ENCODE measurements at regions not wholly inside any gene's neighbourhood (a gene's known extent, or its start where the extent isn't known, plus 50 kb on each side); places are given as distances from the start of the nearest gene placed in this dataset.

DNA sequence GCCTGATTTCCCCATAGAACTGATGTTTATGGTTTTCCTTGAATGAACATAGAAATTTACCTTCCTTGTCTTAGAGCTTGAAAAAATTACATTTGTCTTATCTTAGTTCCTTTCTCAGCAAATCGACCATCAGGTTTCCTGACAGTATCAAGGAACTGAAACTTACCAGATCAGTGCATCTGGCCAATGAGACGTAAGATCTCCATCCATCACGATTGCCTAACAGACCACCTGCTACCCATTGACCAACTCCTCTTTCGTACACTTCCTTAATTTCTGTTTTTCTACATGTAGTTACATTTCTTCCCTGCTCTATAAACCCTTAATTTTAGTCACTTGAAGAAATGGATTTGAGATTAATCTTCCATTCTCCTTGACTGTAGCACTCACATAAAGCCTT, 57.4 kb upstream of the TMPRSS15 start:
- no peaks in the 10 kb centered on the region for H3K9me2 ChIP-seq (ENCODE audit: insufficient read depth)
- no peak overlapping the region for H3K4me3 ChIP-seq
- H3K27me3 ChIP-seq (replicated peaks; ENCODE audit: insufficient read depth), result no peaks in the 10 kb centered on the region
- H3K27ac ChIP-seq, result no peak overlapping the region
- DNase-seq, result no peak
- in situ Hi-C loops (cut with MboI), result no loop called here
- no peak overlapping the region for H3K4me2 ChIP-seq (ENCODE audit: unreplicated experiment)
- no peak for TF ChIP-seq EZH2 (IDR thresholded peaks at IDR 0.05; ENCODE audit: insufficient read depth, poor library complexity, severe bottlenecking)
- TF ChIP-seq EZH2phosphoT487 (IDR thresholded peaks at IDR 0.05; ENCODE audit: insufficient read depth, low read depth), result no peak
- H3K4me1 ChIP-seq (ENCODE audit: insufficient read depth), result no peaks in the 10 kb centered on the region
- H3K36me3 ChIP-seq (ENCODE audit: low read depth), result no peaks in the 10 kb centered on the region
- no peaks in the 10 kb centered on the region for H3K79me2 ChIP-seq (ENCODE audit: insufficient read depth)
- no peak overlapping the region for H2AFZ ChIP-seq
- no peak overlapping the region for H3K9ac ChIP-seq
- 8 to 11% methylated on average over 4 of the region's 4 CpGs for WGBS, 2 experiments (ENCODE audit: low coverage in 1 of 2, low lambda C conversion rate in 2 of 2, missing lambda C conversion rate in 2 of 2)
- no peaks in the 10 kb centered on the region for H3K9me3 ChIP-seq (ENCODE audit: low read depth)
- no peaks in the 10 kb centered on the region for H3F3A ChIP-seq (ENCODE audit: insufficient read depth)
- H4K20me1 ChIP-seq (ENCODE audit: insufficient read depth), result no peaks in the 10 kb centered on the region

DNA sequence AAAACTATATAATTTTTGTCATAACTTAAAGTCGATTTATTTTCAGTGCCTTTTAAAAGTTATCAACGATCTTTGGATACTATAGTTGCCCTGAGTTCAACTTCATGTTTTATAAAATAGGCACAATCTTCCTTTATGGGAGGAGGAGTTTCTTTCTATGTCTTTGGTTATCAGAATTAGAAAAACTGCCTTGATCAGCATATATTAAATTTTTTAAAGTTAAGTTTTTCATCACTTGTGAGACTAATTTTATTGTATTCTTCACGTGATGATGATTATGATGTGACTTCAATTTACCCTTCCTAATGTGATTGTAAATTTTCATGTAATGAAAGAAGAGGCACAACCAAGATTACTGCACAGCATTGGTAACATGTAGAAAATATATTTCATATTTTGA, 58.2 kb upstream of the TMPRSS15 start:
- WGBS, 2 experiments (ENCODE audit: low coverage in 1 of 2, low lambda C conversion rate in 2 of 2, missing lambda C conversion rate in 2 of 2), result 17 to 25% methylated on average over 3 of the region's 3 CpGs
- Histone ChIP-seq H3K27ac (no peak overlapping the region), H3K4me2 (ENCODE audit: unreplicated experiment) (no peak overlapping the region), H3K9ac (no peak overlapping the region), H3K4me1 (ENCODE audit: insufficient read depth) (no peaks in the 10 kb centered on the region), H3K4me3 (no peak overlapping the region), H2AFZ (no peak overlapping the region), H3K79me2 (ENCODE audit: insufficient read depth) (no peaks in the 10 kb centered on the region), H4K20me1 (ENCODE audit: insufficient read depth) (no peaks in the 10 kb centered on the region), H3K9me2 (ENCODE audit: insufficient read depth) (no peaks in the 10 kb centered on the region), H3K9me3 (ENCODE audit: low read depth) (no peaks in the 10 kb centered on the region), H3K27me3 (replicated peaks; ENCODE audit: insufficient read depth) (no peaks in the 10 kb centered on the region), H3F3A (ENCODE audit: insufficient read depth) (no peaks in the 10 kb centered on the region), H3K36me3 (ENCODE audit: low read depth) (no peaks in the 10 kb centered on the region)
- TF ChIP-seq EZH2phosphoT487 (IDR thresholded peaks at IDR 0.05; ENCODE audit: insufficient read depth, low read depth), result no peak
- TF ChIP-seq EZH2 (IDR thresholded peaks at IDR 0.05; ENCODE audit: insufficient read depth, poor library complexity, severe bottlenecking), result no peak
- no peak for DNase-seq
- in situ Hi-C loops (cut with MboI), result no loop called here

DNA sequence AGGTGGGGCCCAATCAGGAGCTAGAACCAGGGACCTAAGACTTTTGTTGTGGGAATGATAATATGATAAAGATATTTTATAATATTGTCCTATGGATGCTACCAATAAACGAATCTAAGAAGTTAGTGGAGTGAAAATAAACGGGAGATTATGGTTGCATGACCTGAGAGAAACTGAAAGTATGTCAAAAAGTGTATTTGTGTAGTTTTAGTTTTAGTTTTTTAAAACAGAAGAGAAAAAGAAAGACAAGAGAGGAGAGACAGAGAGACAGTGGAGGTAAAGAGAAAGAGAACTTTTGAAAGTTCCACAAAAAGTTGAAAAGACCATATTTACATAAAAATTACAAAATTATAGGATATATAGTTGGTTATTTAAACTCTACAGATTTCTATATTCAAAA, 64.1 kb upstream of the TMPRSS15 start:
- Histone ChIP-seq H2AFZ (no peak overlapping the region), H3K9ac (no peak overlapping the region), H3F3A (ENCODE audit: insufficient read depth) (no peaks in the 10 kb centered on the region), H3K9me3 (ENCODE audit: low read depth) (peaks cover 9% of the 10 kb centered on the region), H3K27me3 (replicated peaks; ENCODE audit: insufficient read depth) (no peaks in the 10 kb centered on the region), H3K9me2 (ENCODE audit: insufficient read depth) (no peaks in the 10 kb centered on the region), H4K20me1 (ENCODE audit: insufficient read depth) (no peaks in the 10 kb centered on the region), H3K4me2 (ENCODE audit: unreplicated experiment) (no peak overlapping the region), H3K4me3 (no peak overlapping the region), H3K4me1 (ENCODE audit: insufficient read depth) (no peaks in the 10 kb centered on the region), H3K27ac (no peak overlapping the region), H3K79me2 (ENCODE audit: insufficient read depth) (no peaks in the 10 kb centered on the region), H3K36me3 (ENCODE audit: low read depth) (no peaks in the 10 kb centered on the region)
- DNase-seq, result no peak
- 1 to 6% methylated on average over 2 of the region's 2 CpGs for WGBS, 2 experiments (ENCODE audit: low coverage in 1 of 2, low lambda C conversion rate in 2 of 2, missing lambda C conversion rate in 2 of 2)
- TF ChIP-seq EZH2phosphoT487 (IDR thresholded peaks at IDR 0.05; ENCODE audit: insufficient read depth, low read depth) (no peak), EZH2 (IDR thresholded peaks at IDR 0.05; ENCODE audit: insufficient read depth, poor library complexity, severe bottlenecking) (no peak)
- in situ Hi-C loops (cut with MboI), result no loop called here

DNA sequence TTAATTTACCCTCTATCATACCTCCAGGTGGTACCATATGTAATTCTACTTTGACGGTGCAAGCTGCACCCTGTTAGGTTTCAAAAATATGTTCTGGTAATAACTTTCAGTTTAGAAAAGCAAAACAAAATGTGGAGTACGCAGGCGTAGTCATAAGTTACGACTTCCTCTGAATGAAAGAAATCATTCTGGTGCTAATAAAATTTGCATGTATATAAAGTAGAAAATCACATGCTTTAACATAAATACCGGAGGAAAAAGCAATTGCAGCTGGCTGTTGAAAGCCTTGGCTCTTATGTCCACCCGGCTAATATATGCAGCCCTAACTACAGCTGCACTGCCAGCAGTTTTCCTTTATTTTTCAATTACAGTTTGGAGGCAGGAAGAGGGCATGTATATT, 65.2 kb upstream of the TMPRSS15 start:
- no peak overlapping the region for H3K4me2 ChIP-seq (ENCODE audit: unreplicated experiment)
- WGBS, 2 experiments (ENCODE audit: low coverage in 1 of 2, low lambda C conversion rate in 2 of 2, missing lambda C conversion rate in 2 of 2), result 5% methylated on average over 6 of the region's 6 CpGs
- no peaks in the 10 kb centered on the region for H4K20me1 ChIP-seq (ENCODE audit: insufficient read depth)

DNA sequence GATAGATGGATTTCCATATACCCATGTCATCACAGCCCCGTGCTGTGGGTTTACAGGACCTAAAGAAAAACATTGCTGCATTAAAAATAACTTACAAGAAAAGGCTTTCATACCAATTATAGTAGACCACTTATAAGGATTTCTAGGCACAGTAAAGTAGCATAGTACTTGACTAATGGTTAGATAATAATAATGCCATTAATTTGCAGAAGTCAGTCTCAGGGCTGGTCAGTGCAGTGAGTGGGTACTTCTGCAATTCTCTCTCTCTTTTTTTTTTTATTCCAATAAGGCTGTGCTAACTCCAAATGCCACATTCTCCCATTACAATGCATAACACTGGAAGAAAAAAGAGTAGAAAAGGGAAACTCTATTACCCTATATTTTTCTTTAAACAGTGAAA, 73.1 kb upstream of the TMPRSS15 start:
- TF ChIP-seq EZH2 (IDR thresholded peaks at IDR 0.05; ENCODE audit: insufficient read depth, poor library complexity, severe bottlenecking) (no peak), EZH2phosphoT487 (IDR thresholded peaks at IDR 0.05; ENCODE audit: insufficient read depth, low read depth) (no peak)
- no peaks in the 10 kb centered on the region for H3K79me2 ChIP-seq (ENCODE audit: insufficient read depth)
- no peaks in the 10 kb centered on the region for H3K27me3 ChIP-seq (replicated peaks; ENCODE audit: insufficient read depth)
- no peak overlapping the region for H3K9ac ChIP-seq
- H2AFZ ChIP-seq, result no peak overlapping the region
- no peaks in the 10 kb centered on the region for H4K20me1 ChIP-seq (ENCODE audit: insufficient read depth)
- no peaks in the 10 kb centered on the region for H3K9me3 ChIP-seq (ENCODE audit: low read depth)
- H3K4me2 ChIP-seq (ENCODE audit: unreplicated experiment), result no peak overlapping the region
- no peak overlapping the region for H3K27ac ChIP-seq
- DNase-seq, result no peak
- H3F3A ChIP-seq (ENCODE audit: insufficient read depth), result no peaks in the 10 kb centered on the region
- in situ Hi-C loops (cut with MboI), result no loop called here
- H3K4me1 ChIP-seq (ENCODE audit: insufficient read depth), result no peaks in the 10 kb centered on the region
- no peak overlapping the region for H3K4me3 ChIP-seq
- 7 to 22% methylated on average over 1 of the region's 1 CpG for WGBS, 2 experiments (ENCODE audit: low coverage in 1 of 2, low lambda C conversion rate in 2 of 2, missing lambda C conversion rate in 2 of 2)
- no peaks in the 10 kb centered on the region for H3K36me3 ChIP-seq (ENCODE audit: low read depth)
- H3K9me2 ChIP-seq (ENCODE audit: insufficient read depth), result no peaks in the 10 kb centered on the region; the same call in 1 of the 2 replicates

More for the DNA sequence above, 65.2 kb upstream of the TMPRSS15 start:
- Histone ChIP-seq H3K9ac (no peak overlapping the region), H2AFZ (no peak overlapping the region), H3K36me3 (ENCODE audit: low read depth) (no peaks in the 10 kb centered on the region), H3K27ac (no peak overlapping the region), H3K9me3 (ENCODE audit: low read depth) (peaks cover 9% of the 10 kb centered on the region), H3K27me3 (replicated peaks; ENCODE audit: insufficient read depth) (no peaks in the 10 kb centered on the region), H3K4me1 (ENCODE audit: insufficient read depth) (no peaks in the 10 kb centered on the region), H3K79me2 (ENCODE audit: insufficient read depth) (no peaks in the 10 kb centered on the region), H3F3A (ENCODE audit: insufficient read depth) (no peaks in the 10 kb centered on the region), H3K4me3 (no peak overlapping the region), H3K9me2 (ENCODE audit: insufficient read depth) (no peaks in the 10 kb centered on the region)
- TF ChIP-seq EZH2 (IDR thresholded peaks at IDR 0.05; ENCODE audit: insufficient read depth, poor library complexity, severe bottlenecking) (no peak), EZH2phosphoT487 (IDR thresholded peaks at IDR 0.05; ENCODE audit: insufficient read depth, low read depth) (no peak)
- no peak for DNase-seq
- in situ Hi-C loops (cut with MboI), result no loop called here
